ENCODE measurements at regions not wholly inside any gene's neighbourhood (a gene's known extent, or its start where the extent isn't known, plus 50 kb on each side); places are given as distances from the start of the nearest gene placed in this dataset.
"Not testable (repeated sequence)": the region's sequence is repeated elsewhere in the genome, so short reads cannot be mapped to it uniquely, and the experiment has no call there.

- Mint-ChIP-seq H3K36me3 (ENCODE audit: insufficient read depth, unreplicated experiment) (no peaks in the 10 kb centered on the region), H3K27ac (ENCODE audit: low read depth, unreplicated experiment) (no peak overlapping the region), H3K4me1 (ENCODE audit: insufficient read depth, unreplicated experiment) (no peaks in the 10 kb centered on the region), H3K9me3 (ENCODE audit: unreplicated experiment) (no peaks in the 10 kb centered on the region), H3K27me3 (ENCODE audit: insufficient read depth, unreplicated experiment) (no peaks in the 10 kb centered on the region), H3K4me3 (ENCODE audit: unreplicated experiment) (no peak overlapping the region)
- ChIA-PET POLR2A (no interaction called here), CTCF (interaction anchor here (0.7 kb wide), 1 partner anchor 1140 kb away, joined by 3 read pairs; no protein-coding TSS in a partner anchor)
- no peak for TF ChIP-seq CTCF (IDR thresholded peaks at IDR 0.05; ENCODE audit: unreplicated experiment)
- no peak for DNase-seq (ENCODE audit: unreplicated experiment)
- BruUV-seq (replicated peaks), result no TSS peak
- intact Hi-C loops (cut with micrococcal nuclease), result no loop called here
Observed at GRCh38 chr22:27603800-27604144, 197.8 kb downstream of the MN1 start.

DNA sequence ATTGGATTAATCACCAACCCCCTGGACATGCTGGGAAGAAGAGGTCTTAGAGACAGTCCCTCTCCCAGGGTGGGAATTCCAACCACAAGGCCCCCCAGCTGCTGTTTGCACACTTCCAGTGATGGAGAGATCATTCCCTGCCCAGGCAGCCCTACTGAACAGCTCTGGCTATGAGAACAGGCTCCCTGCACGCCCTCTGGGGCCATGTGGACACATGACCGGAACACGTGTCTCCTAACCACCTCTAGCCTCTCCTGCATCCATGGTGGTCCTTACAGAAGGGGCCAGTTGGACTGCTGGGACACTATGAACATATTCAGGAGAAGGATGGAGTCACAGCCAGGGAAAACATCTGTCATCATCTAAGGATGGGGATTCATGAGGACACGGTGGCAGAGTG lies 196.2 kb downstream of the MN1 start:
- ChIA-PET CTCF (no interaction called here), POLR2A (no interaction called here)
- intact Hi-C loops (cut with micrococcal nuclease), result no loop called here
- Mint-ChIP-seq H3K4me1 (ENCODE audit: insufficient read depth, unreplicated experiment) (no peaks in the 10 kb centered on the region), H3K9me3 (ENCODE audit: unreplicated experiment) (no peaks in the 10 kb centered on the region), H3K27me3 (ENCODE audit: insufficient read depth, unreplicated experiment) (no peaks in the 10 kb centered on the region), H3K36me3 (ENCODE audit: insufficient read depth, unreplicated experiment) (no peaks in the 10 kb centered on the region), H3K4me3 (ENCODE audit: unreplicated experiment) (no peak overlapping the region), H3K27ac (ENCODE audit: low read depth, unreplicated experiment) (no peak overlapping the region)
- no TSS peak for BruUV-seq (replicated peaks)
- DNase-seq (ENCODE audit: unreplicated experiment), result no peak
- no peak for TF ChIP-seq CTCF (IDR thresholded peaks at IDR 0.05; ENCODE audit: unreplicated experiment)

GRCh38 chr22:27607750-27608149 lies 193.8 kb downstream of the MN1 start:
- BruUV-seq (replicated peaks); H3K4me3 Mint-ChIP-seq (ENCODE audit: unreplicated experiment); H3K27me3 Mint-ChIP-seq (ENCODE audit: insufficient read depth, unreplicated experiment); DNase-seq (ENCODE audit: unreplicated experiment); H3K27ac Mint-ChIP-seq (ENCODE audit: low read depth, unreplicated experiment); H3K4me1 Mint-ChIP-seq (ENCODE audit: insufficient read depth, unreplicated experiment); intact Hi-C loops (cut with micrococcal nuclease); H3K9me3 Mint-ChIP-seq (ENCODE audit: unreplicated experiment); POLR2A ChIA-PET; H3K36me3 Mint-ChIP-seq (ENCODE audit: insufficient read depth, unreplicated experiment): not testable (repeated sequence)
- CTCF ChIA-PET, result interaction anchor here (0.6 kb wide), 1 partner anchor 491 kb away, joined by 3 read pairs; no protein-coding TSS in a partner anchor

GRCh38 chr22:27609451-27609888 lies 192.1 kb downstream of the MN1 start:
- POLR2A ChIA-PET, result no interaction called here

GRCh38 chr22:27610164-27610563 lies 191.4 kb downstream of the MN1 start:
- H3K36me3 Mint-ChIP-seq (ENCODE audit: insufficient read depth, unreplicated experiment); CTCF ChIA-PET; H3K27me3 Mint-ChIP-seq (ENCODE audit: insufficient read depth, unreplicated experiment); H3K4me1 Mint-ChIP-seq (ENCODE audit: insufficient read depth, unreplicated experiment); H3K4me3 Mint-ChIP-seq (ENCODE audit: unreplicated experiment); H3K9me3 Mint-ChIP-seq (ENCODE audit: unreplicated experiment); BruUV-seq (replicated peaks); intact Hi-C loops (cut with micrococcal nuclease); H3K27ac Mint-ChIP-seq (ENCODE audit: low read depth, unreplicated experiment); DNase-seq (ENCODE audit: unreplicated experiment); POLR2A ChIA-PET: not testable (repeated sequence)

More at GRCh38 chr22:27609451-27609888, 192.1 kb downstream of the MN1 start:
- intact Hi-C loops (cut with micrococcal nuclease), result no loop called here
- Mint-ChIP-seq H3K9me3 (ENCODE audit: unreplicated experiment) (no peaks in the 10 kb centered on the region), H3K36me3 (ENCODE audit: insufficient read depth, unreplicated experiment) (no peaks in the 10 kb centered on the region), H3K27ac (ENCODE audit: low read depth, unreplicated experiment) (no peak overlapping the region), H3K27me3 (ENCODE audit: insufficient read depth, unreplicated experiment) (no peaks in the 10 kb centered on the region), H3K4me1 (ENCODE audit: insufficient read depth, unreplicated experiment) (no peaks in the 10 kb centered on the region), H3K4me3 (ENCODE audit: unreplicated experiment) (no peak overlapping the region)
- no peak for DNase-seq (ENCODE audit: unreplicated experiment)
- no TSS peak for BruUV-seq (replicated peaks)
- no peak for TF ChIP-seq CTCF (IDR thresholded peaks at IDR 0.05; ENCODE audit: unreplicated experiment)
- CTCF ChIA-PET, result no interaction called here
